SK-N-SH (cell line): ENCODE measurements at regions not wholly inside any gene's neighbourhood (a gene's known extent, or its start where the extent isn't known, plus 50 kb on each side); places are given as distances from the start of the nearest gene placed in this dataset.
"Not testable (repeated sequence)": the region's sequence is repeated elsewhere in the genome, so short reads cannot be mapped to it uniquely, and the experiment has no call there.

Experiments used
- CTCF ChIA-PET: fragments of 300-600, 350-600 bp; formaldehyde crosslinking; extraction: SDS; loops from one replicate; lab custom pipeline; 2021; lab: Yijun Ruan, JAX
- POLR2A ChIA-PET: fragments of 350-600 bp; sonication (Branson Sonifier 250); formaldehyde crosslinking; extraction: SDS; loops from one replicate; lab custom pipeline; 2020; ENCODE audit warnings: antibody characterized with exemption, inconsistent platforms; lab: Yijun Ruan, JAX
- DNase-seq: peaks from one replicate; pipeline ENCODE4 v3.0.0; 2012
- H2AFZ ChIP-seq: fragments of 200-600 bp; sonication (generic); 2 replicates; pipeline ENCODE4 v1.8.1; 2016; ENCODE audit warnings: antibody characterized with exemption, mild to moderate bottlenecking, low read depth
- H3F3A ChIP-seq: fragments of 200-600 bp; sonication (generic); replicated peaks from 2 replicates; pipeline ENCODE3; 2016; ENCODE audit warnings: antibody characterized with exemption, mild to moderate bottlenecking; ENCODE audit not compliant: insufficient read depth
- H3K27ac ChIP-seq, 2 experiments: fragments of 200-500 bp in 1 of 2; fragments of 200-600 bp in 1 of 2; sonication (Bioruptor generic) in 1 of 2; sonication (generic), shearing (Covaris generic) in 1 of 2; 2 replicates each; pipeline versions ENCODE4 v1.5.1 to v1.6.1; 2014 to 2016; ENCODE audit warnings: low read depth in 2 of 2, inconsistent platforms in 1 of 2, low read length in 1 of 2, mild to moderate bottlenecking in 1 of 2, mixed read lengths in 1 of 2
- H3K27me3 ChIP-seq: fragments of 200-600 bp; sonication (generic), shearing (Covaris generic); 2 replicates; pipeline ENCODE4 v1.6.1; 2016; ENCODE audit warnings: mixed run types; ENCODE audit not compliant: insufficient read depth
- H3K36me3 ChIP-seq, 2 experiments: fragments of 200-500 bp in 1 of 2; fragments of 200-600 bp in 1 of 2; sonication (Bioruptor generic) in 1 of 2; sonication (generic) in 1 of 2; replicated peaks in 1 of 2; 2 replicates each; pipeline versions ENCODE3 to v1.5.1; 2014 to 2016; ENCODE audit warnings: low read length in 1 of 2, mild to moderate bottlenecking in 1 of 2; ENCODE audit not compliant: insufficient read depth in 2 of 2, control insufficient read depth in 1 of 2
- H3K4me1 ChIP-seq, 2 experiments: fragments of 200-500 bp in 1 of 2; fragments of 200-600 bp in 1 of 2; sonication (Bioruptor generic) in 1 of 2; sonication (generic), shearing (Covaris generic) in 1 of 2; 2 replicates each; pipeline versions ENCODE4 v1.5.1 to v1.6.1; 2014 to 2016; ENCODE audit warnings: low read depth in 1 of 2, low read length in 1 of 2, mixed run types in 1 of 2; ENCODE audit not compliant: insufficient read depth in 2 of 2, control insufficient read depth in 1 of 2
- H3K4me2 ChIP-seq: fragments of 200-600 bp; sonication (generic), shearing (Covaris generic); 2 replicates; pipeline ENCODE4 v1.6.1; 2017; ENCODE audit warnings: mixed run types
- H3K4me3 ChIP-seq, 2 experiments: fragments of 200-500 bp in 1 of 2; fragments of 200-600 bp in 1 of 2; sonication (Bioruptor generic) in 1 of 2; sonication (generic), shearing (Covaris generic) in 1 of 2; 2 replicates each; pipeline versions ENCODE4 v1.5.1 to v1.8.1; 2014 to 2016; ENCODE audit warnings: low read depth in 2 of 2, inconsistent platforms in 1 of 2, low read length in 1 of 2, mild to moderate bottlenecking in 1 of 2, mixed read lengths in 1 of 2, moderate library complexity in 1 of 2
- H3K79me2 ChIP-seq: fragments of 200-600 bp; sonication (generic); 2 replicates; pipeline ENCODE4 v1.8.1; 2017; ENCODE audit warnings: mild to moderate bottlenecking; ENCODE audit not compliant: insufficient read depth
- H3K9ac ChIP-seq: fragments of 200-600 bp; sonication (generic); 2 replicates; pipeline ENCODE4 v1.6.1; 2017; ENCODE audit warnings: mixed run types
- H3K9me2 ChIP-seq: fragments of 200-600 bp; sonication (generic); 2 replicates; pipeline ENCODE4 v1.6.1; 2017; ENCODE audit warnings: mixed run types
- H3K9me3 ChIP-seq: fragments of 200-600 bp; sonication (generic); 2 replicates; pipeline ENCODE4 v1.6.1; 2017; ENCODE audit warnings: mixed run types, mild to moderate bottlenecking, moderate library complexity
- H4K20me1 ChIP-seq: fragments of 200-600 bp; sonication (generic); 2 replicates; pipeline ENCODE4 v1.6.1; 2017; ENCODE audit warnings: mild to moderate bottlenecking, mixed run types; ENCODE audit not compliant: insufficient read depth
- CHD2 ChIP-seq: fragments of 150-350 bp; IDR thresholded peaks from 2 replicates; pipeline ENCODE4 v1.6.1; 2018; ENCODE audit warnings: low read length; ENCODE audit not compliant: partially characterized antibody
- CTCF ChIP-seq: fragments of 200-600 bp; sonication (generic); IDR thresholded peaks from 2 replicates; pipeline ENCODE4 v1.6.1; 2017; ENCODE audit warnings: antibody characterized with exemption, mild to moderate bottlenecking, moderate library complexity
- ELF1 ChIP-seq: IDR thresholded peaks from 2 replicates; pipeline ENCODE4 v1.4.0; 2012
- FOSL2 ChIP-seq: IDR thresholded peaks from 2 replicates; pipeline ENCODE4 v1.4.0; 2012; ENCODE audit warnings: low read depth, mild to moderate bottlenecking, moderate library complexity, borderline replicate concordance
- FOXJ3 ChIP-seq: sonication (generic); formaldehyde crosslinking; IDR thresholded peaks from 2 replicates; pipeline ENCODE4 v1.5.1; 2020; ENCODE audit warnings: mild to moderate bottlenecking, missing genetic modification reagents
- GABPA ChIP-seq: IDR thresholded peaks from 2 replicates; pipeline ENCODE4 v1.4.0; 2012; ENCODE audit warnings: low read depth, mild to moderate bottlenecking
- IRF3 ChIP-seq: fragments of 150-350 bp; IDR thresholded peaks from 2 replicates; pipeline ENCODE4 v1.6.1; 2016; ENCODE audit warnings: mild to moderate bottlenecking, low read depth, low read length
- JUND ChIP-seq: IDR thresholded peaks from 2 replicates; pipeline ENCODE4 v1.4.0; 2012
- NFIC ChIP-seq: IDR thresholded peaks from 2 replicates; pipeline ENCODE4 v1.4.0; 2012; ENCODE audit warnings: borderline replicate concordance
- NRF1 ChIP-seq: IDR thresholded peaks from 2 replicates; pipeline ENCODE4 v1.6.1; 2012; ENCODE audit warnings: low read depth, mild to moderate bottlenecking, low read length
- POLR2AphosphoS5 ChIP-seq: IDR thresholded peaks from 2 replicates; pipeline ENCODE4 v1.6.1; 2012; ENCODE audit warnings: low read depth, low read length
- RAD21 ChIP-seq: IDR thresholded peaks from 2 replicates; pipeline ENCODE4 v1.6.1; 2012; ENCODE audit warnings: mild to moderate bottlenecking, low read length
- RCOR1 ChIP-seq: fragments of 150-350 bp; IDR thresholded peaks from 2 replicates; pipeline ENCODE4 v1.6.1; 2017; ENCODE audit warnings: antibody characterized with exemption, low read length
- RFX5 ChIP-seq: IDR thresholded peaks from 2 replicates; pipeline ENCODE4 v1.6.1; 2012; ENCODE audit warnings: mild to moderate bottlenecking, improper control_type of control experiment, low read length
- SMC3 ChIP-seq: IDR thresholded peaks from 2 replicates; pipeline ENCODE4 v1.6.1; 2012; ENCODE audit warnings: low read depth, low read length, improper control_type of control experiment
- TCF12 ChIP-seq: IDR thresholded peaks from 2 replicates; pipeline ENCODE4 v1.4.0; 2012
- TEAD4 ChIP-seq: IDR thresholded peaks from 2 replicates; pipeline ENCODE4 v1.4.0; 2012; ENCODE audit warnings: mild to moderate bottlenecking, borderline replicate concordance; ENCODE audit not compliant: insufficient read depth
- WGBS: methylation state at CpG from one replicate; pipeline ENCODE4 v1.1.6; 2017; ENCODE audit warnings: low lambda C conversion rate; 5-methylcytosine and 5-hydroxymethylcytosine counted together
- TF ChIP-seq, protein P1 (sequence below): IDR thresholded peaks from 2 replicates; pipeline ENCODE4; 2012
- TF ChIP-seq, protein P2 (sequence below): IDR thresholded peaks from 2 replicates; pipeline ENCODE4 v1.4.0; 2012; ENCODE audit warnings: low read depth
- TF ChIP-seq, protein P3 (sequence below): IDR thresholded peaks from 2 replicates; pipeline ENCODE4 v1.4.0; 2012; ENCODE audit warnings: low read depth, borderline replicate concordance

GRCh38 chr14:106738075-106738474 lies 1211.7 kb downstream of the TMEM121 start:
- no peaks in the 10 kb centered on the region for H3K4me1 ChIP-seq
- no CpG with 5 or more reads among the region's 1 CpG for WGBS
- POLR2A ChIA-PET: no interaction called here
- H3K9ac ChIP-seq: no peak overlapping the region
- no peak for TF ChIP-seq TEAD4
- TF ChIP-seq, protein P1, sequence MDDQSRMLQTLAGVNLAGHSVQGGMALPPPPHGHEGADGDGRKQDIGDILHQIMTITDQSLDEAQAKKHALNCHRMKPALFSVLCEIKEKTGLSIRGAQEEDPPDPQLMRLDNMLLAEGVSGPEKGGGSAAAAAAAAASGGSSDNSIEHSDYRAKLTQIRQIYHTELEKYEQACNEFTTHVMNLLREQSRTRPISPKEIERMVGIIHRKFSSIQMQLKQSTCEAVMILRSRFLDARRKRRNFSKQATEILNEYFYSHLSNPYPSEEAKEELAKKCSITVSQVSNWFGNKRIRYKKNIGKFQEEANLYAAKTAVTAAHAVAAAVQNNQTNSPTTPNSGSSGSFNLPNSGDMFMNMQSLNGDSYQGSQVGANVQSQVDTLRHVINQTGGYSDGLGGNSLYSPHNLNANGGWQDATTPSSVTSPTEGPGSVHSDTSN: no peak
- TF ChIP-seq RFX5: no peak
- TF ChIP-seq SMC3: no peak
- no peak for TF ChIP-seq RAD21
- TF ChIP-seq, protein P2, sequence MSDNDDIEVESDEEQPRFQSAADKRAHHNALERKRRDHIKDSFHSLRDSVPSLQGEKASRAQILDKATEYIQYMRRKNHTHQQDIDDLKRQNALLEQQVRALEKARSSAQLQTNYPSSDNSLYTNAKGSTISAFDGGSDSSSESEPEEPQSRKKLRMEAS: no peak
- no peak for TF ChIP-seq FOSL2
- TF ChIP-seq NRF1: no peak
- TF ChIP-seq, protein P3, sequence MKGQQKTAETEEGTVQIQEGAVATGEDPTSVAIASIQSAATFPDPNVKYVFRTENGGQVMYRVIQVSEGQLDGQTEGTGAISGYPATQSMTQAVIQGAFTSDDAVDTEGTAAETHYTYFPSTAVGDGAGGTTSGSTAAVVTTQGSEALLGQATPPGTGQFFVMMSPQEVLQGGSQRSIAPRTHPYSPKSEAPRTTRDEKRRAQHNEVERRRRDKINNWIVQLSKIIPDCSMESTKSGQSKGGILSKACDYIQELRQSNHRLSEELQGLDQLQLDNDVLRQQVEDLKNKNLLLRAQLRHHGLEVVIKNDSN: no peak
- TF ChIP-seq CTCF: no peak
- TF ChIP-seq NFIC: no peak
- no peak for TF ChIP-seq IRF3
- TF ChIP-seq POLR2AphosphoS5: no peak
- no peak for TF ChIP-seq RCOR1
- no peak for TF ChIP-seq TCF12
- TF ChIP-seq JUND: no peak
- TF ChIP-seq ELF1: no peak
- TF ChIP-seq CHD2: no peak
- no peak for TF ChIP-seq GABPA
- no peak for TF ChIP-seq FOXJ3 (CRISPR knock-in tag)
- H3K36me3 ChIP-seq: no peaks in the 10 kb centered on the region
- no peaks in the 10 kb centered on the region for H4K20me1 ChIP-seq
- no peak overlapping the region for H2AFZ ChIP-seq
- CTCF ChIA-PET: no interaction called here
- no peaks in the 10 kb centered on the region for H3K79me2 ChIP-seq
- H3K4me3 ChIP-seq: no peak overlapping the region
- no peaks in the 10 kb centered on the region for H3K27me3 ChIP-seq
- H3F3A ChIP-seq: no peaks in the 10 kb centered on the region
- H3K9me3 ChIP-seq: no peaks in the 10 kb centered on the region
- no peak for DNase-seq
- H3K4me2 ChIP-seq: no peak overlapping the region
- no peaks in the 10 kb centered on the region for H3K9me2 ChIP-seq
- no peak overlapping the region for H3K27ac ChIP-seq

- H3K79me2 ChIP-seq, H3K27me3 ChIP-seq, DNase-seq, H3K4me3 ChIP-seq, H3K4me2 ChIP-seq, H3K4me1 ChIP-seq, H3F3A ChIP-seq, POLR2A ChIA-PET, CTCF ChIA-PET, H3K9me3 ChIP-seq, H3K36me3 ChIP-seq, H2AFZ ChIP-seq, H3K9ac ChIP-seq, H3K27ac ChIP-seq, H4K20me1 ChIP-seq, H3K9me2 ChIP-seq: not testable (repeated sequence)
- WGBS: no CpG with 5 or more reads among the region's 9 CpGs
Measured at GRCh38 chr14:106738598-106739258, 1212.3 kb downstream of the TMEM121 start.

- H3K9me3 ChIP-seq, H3K4me1 ChIP-seq, H3K4me2 ChIP-seq, H3K9ac ChIP-seq, H3F3A ChIP-seq, H4K20me1 ChIP-seq, DNase-seq, H2AFZ ChIP-seq, POLR2A ChIA-PET, H3K27ac ChIP-seq, H3K9me2 ChIP-seq, CTCF ChIA-PET, H3K79me2 ChIP-seq, H3K27me3 ChIP-seq, H3K36me3 ChIP-seq, H3K4me3 ChIP-seq: not testable (repeated sequence)
- WGBS: no CpG with 5 or more reads among the region's 16 CpGs
Measured at GRCh38 chr14:106741086-106741827, 1214.9 kb downstream of the TMEM121 start.
